ENCODE measurements at regions not wholly inside any gene's neighbourhood (a gene's known extent, or its start where the extent isn't known, plus 50 kb on each side); places are given as distances from the start of the nearest gene placed in this dataset.

- no peak for DNase-seq
Observed at GRCh38 chr1:5651027-5651410, 341.2 kb downstream of the NPHP4 start.

DNA sequence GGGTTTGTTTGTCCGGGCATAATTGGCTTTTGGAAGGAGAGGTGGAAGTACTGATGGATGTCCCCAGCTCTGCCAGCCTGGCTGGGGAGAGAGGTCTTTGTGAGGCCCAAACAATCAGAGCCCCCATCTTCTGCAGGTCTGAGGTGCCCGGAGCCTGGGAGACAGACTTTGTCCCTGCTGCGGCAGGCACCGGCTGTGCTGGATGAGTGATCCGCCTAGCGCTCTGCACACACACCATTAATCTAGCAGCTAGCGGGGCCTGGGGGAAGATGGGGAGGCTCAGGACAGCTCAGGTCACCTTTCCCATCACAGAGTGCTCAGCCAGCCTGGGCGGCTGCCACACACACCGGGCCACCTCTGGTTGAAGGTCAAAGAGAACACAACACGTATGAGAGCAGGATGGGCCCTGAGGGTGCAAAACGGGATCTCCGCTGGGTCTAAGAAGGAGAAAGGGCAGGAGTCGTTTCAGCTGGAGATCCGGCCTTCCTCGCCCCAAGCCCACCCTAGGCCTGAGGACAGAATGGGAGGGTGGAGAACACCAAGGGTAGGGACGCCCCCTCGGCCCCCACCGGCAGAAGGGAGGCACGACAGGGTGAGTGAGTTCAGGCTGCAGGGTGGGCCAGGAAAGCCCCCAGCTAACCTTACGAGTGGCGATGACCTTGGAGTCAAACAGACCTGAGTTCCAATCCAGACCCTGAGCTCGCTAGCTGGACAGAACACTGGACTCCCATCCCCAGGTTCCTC, 341.8 kb downstream of the NPHP4 start:
- no peak for DNase-seq

DNA sequence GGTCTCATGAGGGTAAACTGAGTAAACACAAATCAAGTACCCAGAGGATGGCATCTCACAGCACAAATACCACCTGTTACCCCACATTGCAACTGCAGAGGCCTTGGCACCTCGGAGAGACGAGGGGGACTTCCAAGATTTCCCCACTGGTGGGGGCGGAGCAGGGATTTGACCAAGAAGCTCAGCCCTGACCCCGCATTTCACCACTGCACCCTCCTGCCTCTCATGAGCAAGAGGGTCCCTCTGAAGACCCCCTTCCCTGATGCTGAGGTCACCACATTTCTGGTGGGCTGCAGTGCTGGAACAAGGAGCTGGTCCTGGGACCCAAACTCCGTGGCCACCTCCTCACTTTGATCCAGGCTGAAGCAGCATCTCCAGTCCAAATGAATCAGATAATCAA, 342.4 kb downstream of the NPHP4 start:
- no peak for DNase-seq

- DNase-seq: no peak
Observed at GRCh38 chr1:5649166-5649551, 343.1 kb downstream of the NPHP4 start.

DNA sequence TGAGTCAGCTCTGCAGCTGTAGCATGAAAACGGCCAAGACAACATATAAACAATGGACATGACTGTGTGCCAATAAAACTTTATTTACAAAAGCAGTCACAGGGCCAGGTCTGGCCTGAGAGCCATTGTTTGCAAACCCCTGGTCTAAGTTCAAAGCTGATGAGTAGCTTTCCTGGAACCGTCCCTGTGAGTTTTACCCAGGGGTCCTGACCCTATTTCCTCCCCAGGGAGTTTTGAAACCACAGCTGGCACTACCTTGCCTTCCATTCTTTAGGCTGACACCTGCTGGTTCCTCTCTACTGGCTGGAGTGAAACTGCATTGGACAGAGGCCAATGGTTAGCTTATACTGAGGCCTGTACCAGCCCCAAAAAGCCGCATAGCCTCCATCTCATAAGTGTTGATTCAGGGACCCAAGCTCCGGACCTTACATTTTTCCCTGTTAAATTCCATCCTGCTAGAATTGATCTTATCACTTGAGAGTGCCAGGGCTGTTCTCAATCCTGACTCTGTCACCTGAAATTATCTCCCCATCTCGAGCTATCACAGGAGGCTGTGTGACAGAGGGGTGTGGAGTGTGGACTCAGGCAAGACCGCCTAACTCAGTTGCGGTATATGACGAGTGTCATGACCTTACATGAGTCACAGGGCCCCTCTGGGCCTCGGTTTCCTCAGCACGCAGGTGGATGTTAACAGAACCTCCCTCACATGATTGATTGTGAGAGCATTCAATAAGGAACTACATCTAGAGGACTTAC, 343.6 kb downstream of the NPHP4 start:
- no peak for DNase-seq

DNA sequence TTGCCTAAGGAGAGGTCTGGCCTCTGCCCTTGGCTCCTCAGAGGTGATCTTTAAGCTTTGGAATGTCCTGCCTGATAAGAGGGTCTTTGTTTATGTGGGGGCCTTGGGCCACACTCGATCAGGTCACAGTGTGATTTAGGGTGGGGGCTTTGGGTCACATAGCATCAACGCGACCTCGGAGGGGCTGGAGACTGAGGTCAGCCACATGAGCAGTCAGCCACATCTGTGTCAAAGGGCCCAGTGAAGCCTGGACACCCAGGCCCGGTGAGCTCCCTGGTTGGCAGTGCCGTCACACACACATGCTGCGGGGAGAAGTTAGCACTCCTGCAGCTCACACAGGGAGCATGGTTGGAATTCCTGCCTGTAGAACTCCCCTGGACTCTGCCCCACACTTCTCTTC, 345.0 kb downstream of the NPHP4 start:
- DNase-seq: no peak

- DNase-seq: no peak
Observed at GRCh38 chr1:5646486-5647149, 345.6 kb downstream of the NPHP4 start.

DNA sequence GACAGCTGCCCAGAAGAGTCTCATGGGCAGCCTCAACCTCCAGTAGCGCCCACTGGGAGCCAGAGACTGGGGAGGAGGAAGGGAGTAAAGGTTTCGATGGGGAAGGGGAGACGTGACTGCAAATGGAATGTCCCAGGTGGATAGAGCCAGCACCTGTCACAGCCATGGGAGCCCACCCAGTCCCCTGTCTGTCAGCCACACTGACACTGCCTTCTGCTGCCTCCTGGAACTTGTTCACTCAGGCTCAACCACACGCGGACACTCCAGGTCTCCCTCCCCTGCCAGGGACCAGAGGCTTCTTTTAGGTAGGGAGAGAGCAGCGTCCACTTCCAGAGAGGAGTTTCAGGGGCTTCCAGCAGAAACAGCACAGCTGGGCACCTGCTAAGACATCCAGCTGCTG, 346.3 kb downstream of the NPHP4 start:
- DNase-seq: no peak

DNA sequence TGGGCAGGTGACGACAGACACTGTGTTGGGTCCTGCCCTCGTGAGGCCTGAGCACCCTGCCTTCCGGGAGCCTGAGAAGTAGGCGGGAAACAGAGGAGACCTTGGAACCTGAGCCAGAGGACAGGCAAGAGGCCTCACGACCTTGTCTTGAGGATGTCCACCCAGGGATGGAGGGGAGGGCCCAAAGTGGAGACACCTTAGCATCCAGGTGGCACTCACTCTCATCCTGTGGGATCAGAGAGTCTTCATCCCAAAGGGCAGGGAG, 347.2 kb downstream of the NPHP4 start:
- no peak for DNase-seq

DNA sequence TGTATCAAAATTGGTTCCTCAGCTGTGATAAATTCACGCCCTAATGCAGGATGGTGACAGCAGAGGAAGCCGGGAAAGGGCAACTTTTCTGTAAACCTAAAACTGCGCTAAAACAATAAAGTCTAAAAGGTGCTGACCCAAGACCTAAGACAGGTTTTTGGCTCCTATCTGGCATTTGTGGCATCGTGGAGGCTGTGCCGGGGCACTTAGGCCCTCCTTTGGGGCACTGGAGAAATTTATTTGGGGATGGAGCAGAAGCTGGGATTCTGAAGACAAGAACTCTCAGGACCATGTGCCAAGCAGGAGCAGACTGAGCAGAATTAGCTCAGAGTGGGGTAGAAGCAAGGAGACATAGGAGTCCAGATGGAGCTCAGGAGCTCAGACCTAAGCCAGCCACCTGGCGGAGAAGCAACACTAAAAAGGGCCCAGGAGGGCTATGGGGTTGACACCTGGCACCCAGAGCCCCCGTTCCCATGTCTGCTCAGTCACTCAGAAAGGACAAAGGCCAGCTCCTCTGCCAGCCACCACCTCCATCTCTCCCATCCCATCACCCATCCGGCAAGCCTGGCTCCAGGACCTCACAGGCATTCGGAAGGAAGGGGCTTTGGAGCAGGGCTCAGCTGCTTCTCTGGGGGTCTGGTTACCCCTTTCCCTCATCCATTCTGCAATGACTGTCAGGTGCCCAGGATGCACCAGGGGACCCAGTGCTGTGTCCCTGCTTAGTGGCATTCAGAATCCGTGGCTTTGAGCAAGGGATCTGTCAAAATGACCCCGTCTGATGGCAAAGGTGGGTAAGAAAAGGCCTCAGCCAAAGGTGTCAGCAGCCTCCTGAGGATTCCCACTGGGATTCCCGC, 347.7 kb downstream of the NPHP4 start:
- no peak for DNase-seq

GRCh38 chr1:5643360-5644107, 348.7 kb downstream of the NPHP4 start:
- DNase-seq: no peak

GRCh38 chr1:5640845-5641244, 351.4 kb downstream of the NPHP4 start:
- no peak for DNase-seq

GRCh38 chr1:5639106-5639722, 353.0 kb downstream of the NPHP4 start:
- no peak for DNase-seq

DNA sequence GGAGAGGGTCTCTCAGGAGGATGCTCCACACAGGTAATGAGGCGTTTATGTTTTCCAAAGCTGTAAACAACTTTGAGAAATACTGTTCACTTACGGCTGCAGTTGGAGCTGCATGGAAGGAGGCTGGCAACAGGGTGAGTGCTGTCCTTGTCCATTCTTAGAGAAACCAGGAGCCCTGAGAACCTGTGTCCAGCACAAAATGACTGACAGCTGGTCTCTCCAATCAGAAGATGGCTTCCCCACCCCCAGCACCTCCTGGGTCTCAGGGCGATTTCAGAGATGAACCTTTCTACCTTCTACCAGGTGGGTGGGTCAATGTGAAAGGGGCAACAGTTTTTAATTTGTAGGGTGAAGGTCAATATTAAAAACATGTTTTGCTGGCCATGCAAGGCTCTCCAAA, 353.6 kb downstream of the NPHP4 start:
- no peak for DNase-seq

DNA sequence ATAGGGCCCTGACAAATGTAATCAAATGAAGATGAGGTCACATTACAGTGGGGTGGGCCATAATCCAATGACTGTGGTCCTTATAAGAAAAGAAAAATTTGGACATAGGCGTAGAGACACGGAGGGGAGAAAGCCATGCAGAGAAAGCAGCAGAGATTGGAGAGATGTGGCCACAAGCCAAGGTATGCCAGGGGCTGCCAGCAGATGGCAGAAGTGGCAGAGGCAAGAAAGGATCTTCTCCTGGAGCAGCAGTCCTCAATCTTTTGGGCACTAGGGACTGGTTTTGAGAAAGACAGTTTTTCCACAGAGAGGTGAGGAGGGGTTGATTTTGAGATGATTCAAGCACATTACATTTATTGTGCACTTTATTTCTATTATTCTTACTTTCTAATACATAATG, 355.1 kb downstream of the NPHP4 start:
- DNase-seq: no peak

- no peak for DNase-seq
Observed at GRCh38 chr1:5634893-5635292, 357.3 kb downstream of the NPHP4 start.

DNA sequence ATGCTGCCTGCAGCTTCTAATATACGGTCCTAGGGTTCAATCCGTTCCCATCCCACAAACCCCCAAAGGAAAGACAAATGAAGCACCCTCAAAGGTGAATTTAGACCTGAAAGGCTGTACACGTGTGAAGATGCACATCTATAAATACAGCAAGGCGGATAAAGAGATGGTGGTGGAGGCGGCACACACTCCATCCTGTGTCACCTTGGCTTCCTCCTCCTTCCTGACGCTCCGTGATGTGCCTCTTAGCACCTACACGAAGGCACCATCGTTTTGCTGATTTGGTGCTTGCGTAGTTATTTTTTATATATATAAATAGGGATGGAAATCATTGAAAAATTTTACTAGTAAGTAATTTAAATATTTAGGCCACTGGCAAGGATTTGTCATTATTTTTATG, 359.4 kb downstream of the NPHP4 start:
- no peak for DNase-seq

DNA sequence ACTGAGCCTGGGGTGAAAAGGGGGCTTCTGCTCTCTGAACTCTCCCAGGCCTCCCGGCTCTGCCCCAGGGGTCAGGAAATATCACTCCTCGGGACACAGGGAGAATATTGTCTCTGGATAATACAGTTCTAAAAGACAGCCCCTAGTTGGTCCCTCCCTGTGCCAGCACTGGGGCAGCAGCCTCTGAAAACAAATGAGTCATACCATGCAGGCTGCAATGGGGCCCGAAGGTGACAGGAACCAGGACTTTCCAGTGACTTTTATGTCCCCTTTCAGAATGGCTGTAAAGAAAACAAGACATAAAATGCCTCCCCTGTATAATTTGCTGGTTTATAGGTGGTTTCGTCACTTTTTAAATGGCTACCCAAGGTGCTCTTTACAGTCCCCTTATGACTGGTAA, 360.0 kb downstream of the NPHP4 start:
- no peak for DNase-seq

- no peak for DNase-seq
Observed at GRCh38 chr1:5628416-5628815, 363.8 kb downstream of the NPHP4 start.

- DNase-seq: no peak
Observed at GRCh38 chr1:5623399-5623798, 368.8 kb downstream of the NPHP4 start.

DNA sequence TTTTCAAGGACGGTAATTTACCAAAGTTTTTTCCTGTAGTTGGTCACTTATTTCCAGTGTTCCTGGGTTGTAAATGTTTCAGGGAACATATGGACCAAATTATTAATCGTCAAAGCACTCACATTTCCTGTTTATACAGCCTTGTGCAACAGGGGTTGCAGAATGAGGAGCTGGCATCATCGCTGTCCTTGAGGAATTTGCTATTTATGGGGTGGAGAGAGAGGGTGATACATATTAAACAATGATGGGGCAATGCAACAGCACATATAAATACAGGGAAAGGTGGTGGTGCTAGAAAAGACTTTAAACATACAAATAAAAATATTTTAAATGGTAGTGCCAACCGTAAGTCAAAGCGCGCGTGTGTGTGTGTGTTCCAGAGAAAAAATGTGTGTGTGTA, 369.8 kb downstream of the NPHP4 start:
- DNase-seq: no peak

GRCh38 chr1:5621692-5622091, 370.5 kb downstream of the NPHP4 start:
- DNase-seq: no peak

Measured in NCI-H510A (cell line).